Hepatocyte (in vitro differentiated cells): ENCODE measurements at regions not wholly inside any gene's neighbourhood (a gene's known extent, or its start where the extent isn't known, plus 50 kb on each side); places are given as distances from the start of the nearest gene placed in this dataset.
A peak's percentile ranks its signal among the peaks of the same experiment; 100 is the strongest.

Experiments used
- DNase-seq: peaks from one replicate; pipeline ENCODE4 v3.0.0-alpha.2; 2016; ENCODE audit warnings: low spot score
- H2AFZ ChIP-seq: fragments of 200-600 bp; sonication (generic); 2 replicates; pipeline ENCODE4 v1.6.0; 2016; ENCODE audit warnings: antibody characterized with exemption, mild to moderate bottlenecking
- H3K27ac ChIP-seq: fragments of 200-600 bp; sonication (generic); 2 replicates; pipeline ENCODE4 v1.5.1; 2016; ENCODE audit warnings: mild to moderate bottlenecking
- H3K27me3 ChIP-seq: fragments of 200-600 bp; sonication (generic); 2 replicates; pipeline ENCODE4 v1.6.1; 2016
- H3K36me3 ChIP-seq: fragments of 200-600 bp; sonication (generic); replicated peaks from 2 replicates; pipeline ENCODE4 v1.5.1; 2016; ENCODE audit warnings: low read depth; ENCODE audit not compliant: insufficient read depth
- H3K4me1 ChIP-seq: fragments of 200-600 bp; sonication (generic); 2 replicates; pipeline ENCODE4 v1.5.1; 2016; ENCODE audit warnings: mild to moderate bottlenecking, moderate library complexity; ENCODE audit not compliant: insufficient read depth
- H3K4me2 ChIP-seq: fragments of 200-600 bp; sonication (generic); 2 replicates; pipeline ENCODE4 v1.6.0; 2016
- H3K4me3 ChIP-seq: fragments of 200-600 bp; sonication (generic); 2 replicates; pipeline ENCODE4 v1.5.1; 2016; ENCODE audit warnings: mild to moderate bottlenecking
- H3K79me2 ChIP-seq: fragments of 200-600 bp; sonication (generic); 2 replicates; pipeline ENCODE4 v1.6.0; 2017; ENCODE audit warnings: mild to moderate bottlenecking
- H3K9me2 ChIP-seq: fragments of 200-600 bp; sonication (generic); replicated peaks from 2 replicates; pipeline ENCODE4 v1.6.0; 2017; ENCODE audit warnings: mild to moderate bottlenecking; ENCODE audit not compliant: insufficient read depth
- H3K9me3 ChIP-seq: fragments of 200-600 bp; sonication (generic); 2 replicates; pipeline ENCODE4 v1.5.1; 2016; ENCODE audit warnings: low read depth, mild to moderate bottlenecking
- H4K20me1 ChIP-seq: fragments of 200-600 bp; sonication (generic); 2 replicates; pipeline ENCODE4 v1.6.0; 2016; ENCODE audit warnings: mild to moderate bottlenecking; ENCODE audit not compliant: insufficient read depth, poor library complexity, severe bottlenecking
- EZH2 ChIP-seq: fragments of 200-600 bp; sonication (generic); IDR thresholded peaks from 2 replicates; pipeline ENCODE4 v1.6.1; 2016; ENCODE audit warnings: antibody characterized with exemption, mild to moderate bottlenecking, borderline replicate concordance
- EZH2phosphoT487 ChIP-seq: fragments of 200-600 bp; sonication (generic); IDR thresholded peaks from one replicate; pipeline ENCODE4 v1.6.1; 2018; ENCODE audit warnings: antibody characterized with exemption, mild to moderate bottlenecking, low read depth, moderate library complexity; ENCODE audit not compliant: unreplicated experiment, severe bottlenecking
- WGBS: methylation state at CpG from one replicate; pipeline ENCODE4 v1.1.6; 2016; ENCODE audit warnings: low lambda C conversion rate; ENCODE audit errors: missing lambda C conversion rate; 5-methylcytosine and 5-hydroxymethylcytosine counted together
- TF ChIP-seq, protein P1 (sequence below): fragments of 200-600 bp; sonication (generic); IDR thresholded peaks from 2 replicates; pipeline ENCODE4 v1.5.1; 2016; ENCODE audit warnings: antibody characterized with exemption, mild to moderate bottlenecking; ENCODE audit not compliant: poor library complexity

DNA sequence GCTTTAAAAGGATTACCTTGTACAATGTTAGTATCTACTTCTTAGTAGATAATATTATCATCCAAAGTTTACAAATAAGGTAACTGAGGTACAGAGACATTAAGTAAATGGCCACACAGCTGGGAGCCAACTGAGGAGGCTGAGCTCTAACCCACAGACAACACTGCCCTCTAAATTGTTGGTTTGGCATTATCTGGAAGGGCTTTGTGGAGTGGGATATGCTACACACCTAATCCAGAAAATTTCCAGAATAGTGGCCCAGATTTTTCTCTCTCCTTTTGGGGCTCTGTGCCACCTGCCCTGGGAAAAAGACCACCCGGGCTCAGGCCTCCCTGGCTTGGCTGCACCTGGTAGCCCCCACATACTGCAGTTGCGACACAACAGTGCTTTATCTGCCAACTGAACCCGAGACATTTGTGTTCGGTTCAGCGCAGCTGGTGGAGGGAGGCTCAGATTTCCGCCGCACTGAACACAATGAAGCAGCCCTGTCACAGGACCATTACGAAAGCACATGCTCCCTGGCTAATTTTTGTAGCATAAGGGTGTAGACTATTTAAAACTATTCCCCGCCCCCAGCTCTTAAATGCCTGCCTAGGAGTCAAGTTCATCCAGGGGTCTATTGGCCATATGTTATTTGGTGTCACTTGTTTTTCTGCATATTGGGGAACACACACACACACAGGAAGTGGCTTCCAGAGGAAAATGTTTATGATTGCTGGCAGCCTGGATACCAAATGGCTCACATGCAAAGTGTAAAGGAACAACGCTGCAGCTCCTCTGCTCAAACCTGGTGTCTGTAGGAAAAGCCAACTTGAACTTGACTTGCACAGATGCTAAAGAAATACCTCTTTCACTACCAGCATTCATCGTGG, 92.3 kb upstream of the ESRRG start:
- TF ChIP-seq, protein P1, sequence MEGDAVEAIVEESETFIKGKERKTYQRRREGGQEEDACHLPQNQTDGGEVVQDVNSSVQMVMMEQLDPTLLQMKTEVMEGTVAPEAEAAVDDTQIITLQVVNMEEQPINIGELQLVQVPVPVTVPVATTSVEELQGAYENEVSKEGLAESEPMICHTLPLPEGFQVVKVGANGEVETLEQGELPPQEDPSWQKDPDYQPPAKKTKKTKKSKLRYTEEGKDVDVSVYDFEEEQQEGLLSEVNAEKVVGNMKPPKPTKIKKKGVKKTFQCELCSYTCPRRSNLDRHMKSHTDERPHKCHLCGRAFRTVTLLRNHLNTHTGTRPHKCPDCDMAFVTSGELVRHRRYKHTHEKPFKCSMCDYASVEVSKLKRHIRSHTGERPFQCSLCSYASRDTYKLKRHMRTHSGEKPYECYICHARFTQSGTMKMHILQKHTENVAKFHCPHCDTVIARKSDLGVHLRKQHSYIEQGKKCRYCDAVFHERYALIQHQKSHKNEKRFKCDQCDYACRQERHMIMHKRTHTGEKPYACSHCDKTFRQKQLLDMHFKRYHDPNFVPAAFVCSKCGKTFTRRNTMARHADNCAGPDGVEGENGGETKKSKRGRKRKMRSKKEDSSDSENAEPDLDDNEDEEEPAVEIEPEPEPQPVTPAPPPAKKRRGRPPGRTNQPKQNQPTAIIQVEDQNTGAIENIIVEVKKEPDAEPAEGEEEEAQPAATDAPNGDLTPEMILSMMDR, result no peak
- TF ChIP-seq EZH2phosphoT487, result no peak
- no peaks in the 10 kb centered on the region for H3K36me3 ChIP-seq
- no peaks in the 10 kb centered on the region for H3K9me3 ChIP-seq
- H4K20me1 ChIP-seq, result no peaks in the 10 kb centered on the region
- no peak overlapping the region for H3K4me3 ChIP-seq
- H3K4me1 ChIP-seq, result peaks cover 13% of the 10 kb centered on the region
- H3K27ac ChIP-seq, result no peak overlapping the region
- H2AFZ ChIP-seq, result no peak overlapping the region
- no peaks in the 10 kb centered on the region for H3K79me2 ChIP-seq
- H3K4me2 ChIP-seq, result peak overlapping the region; percentile 15
- peak; percentile 30 for DNase-seq
- no peaks in the 10 kb centered on the region for H3K27me3 ChIP-seq
- WGBS, result 59% methylated on average over 11 of the region's 11 CpGs
- H3K9me2 ChIP-seq, result no peaks in the 10 kb centered on the region

GRCh38 chr1:216814576-216815259, 91.5 kb upstream of the ESRRG start:
- 68% methylated on average over 6 of the region's 6 CpGs for WGBS
- no peaks in the 10 kb centered on the region for H3K36me3 ChIP-seq

DNA sequence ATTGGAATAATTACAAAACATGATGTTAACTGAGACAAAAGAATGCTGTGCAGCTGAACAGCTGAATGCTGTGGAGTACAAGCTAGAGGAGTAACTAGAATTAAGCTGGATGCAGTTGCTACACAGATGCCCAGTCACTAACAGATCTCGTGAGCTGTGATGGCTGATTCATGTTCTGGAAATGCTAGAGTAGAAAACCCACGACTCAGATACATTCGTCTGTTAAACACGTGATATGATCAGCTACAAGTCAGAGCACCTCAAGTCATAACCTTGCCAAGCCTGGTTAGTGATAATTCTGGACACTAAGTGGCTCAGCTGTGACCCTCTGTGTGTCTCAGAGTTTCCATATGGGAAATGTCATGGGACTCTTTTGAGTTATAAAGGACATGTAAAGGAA, 89.7 kb upstream of the ESRRG start:
- H3K4me2 ChIP-seq, result no peak overlapping the region
- H3K9me2 ChIP-seq, result no peaks in the 10 kb centered on the region
- no peaks in the 10 kb centered on the region for H4K20me1 ChIP-seq
- H3K27ac ChIP-seq, result no peak overlapping the region
- WGBS, result 63% methylated on average over 4 of the region's 4 CpGs
- TF ChIP-seq EZH2phosphoT487 (no peak), EZH2 (no peak)
- TF ChIP-seq, protein P1, result no peak
- H3K4me1 ChIP-seq, result peaks cover 6% of the 10 kb centered on the region
- no peak overlapping the region for H2AFZ ChIP-seq
- no peaks in the 10 kb centered on the region for H3K9me3 ChIP-seq
- no peaks in the 10 kb centered on the region for H3K36me3 ChIP-seq
- DNase-seq, result no peak
- no peak overlapping the region for H3K4me3 ChIP-seq
- no peaks in the 10 kb centered on the region for H3K27me3 ChIP-seq
- no peaks in the 10 kb centered on the region for H3K79me2 ChIP-seq

More at GRCh38 chr1:216814576-216815259, 91.5 kb upstream of the ESRRG start:
- H2AFZ ChIP-seq, result no peak overlapping the region
- peaks cover 6% of the 10 kb centered on the region for H3K4me1 ChIP-seq
- H3K27ac ChIP-seq, result no peak overlapping the region
- TF ChIP-seq, protein P1, result no peak
- TF ChIP-seq EZH2 (no peak), EZH2phosphoT487 (no peak)
- H4K20me1 ChIP-seq, result no peaks in the 10 kb centered on the region
- no peaks in the 10 kb centered on the region for H3K9me3 ChIP-seq
- no peak for DNase-seq
- no peaks in the 10 kb centered on the region for H3K79me2 ChIP-seq
- H3K27me3 ChIP-seq, result no peaks in the 10 kb centered on the region
- H3K4me3 ChIP-seq, result no peak overlapping the region
- no peaks in the 10 kb centered on the region for H3K9me2 ChIP-seq
- H3K4me2 ChIP-seq, result no peak overlapping the region
